Dendritic cell treated with granulocyte-macrophage colony-stimulating factor and Interleukin-4, amounts not matched to agents 40 ng/mL and 50 ng/mL, for 4 days (primary cell): ENCODE measurements at regions not wholly inside any gene's neighbourhood (a gene's known extent, or its start where the extent isn't known, plus 50 kb on each side); places are given as distances from the start of the nearest gene placed in this dataset.

Source experiments
- H3K27ac Mint-ChIP-seq: one replicate; pipeline ENCODE4 v1.8.0; 2022; ENCODE audit warnings: mild to moderate bottlenecking, mixed read lengths
- H3K27me3 Mint-ChIP-seq: one replicate; pipeline ENCODE4 v1.8.0; 2022; ENCODE audit warnings: mild to moderate bottlenecking, mixed read lengths
- H3K36me3 Mint-ChIP-seq: one replicate; pipeline ENCODE4 v1.8.0; 2022; ENCODE audit warnings: low read depth, mixed read lengths
- H3K4me1 Mint-ChIP-seq: one replicate; pipeline ENCODE4 v1.8.0; 2022; ENCODE audit warnings: low read depth, mixed read lengths
- H3K4me3 Mint-ChIP-seq: one replicate; pipeline ENCODE4 v1.8.0; 2022; ENCODE audit warnings: mild to moderate bottlenecking, moderate library complexity, mixed read lengths
- H3K9me3 Mint-ChIP-seq: one replicate; pipeline ENCODE4 v1.8.0; 2022; ENCODE audit warnings: mixed read lengths
- intact Hi-C: fragments of 100-400 bp; cut with micrococcal nuclease; formaldehyde crosslinking; loops from one replicate; pipeline ENCODE4 v1.15.0; 2022

- Mint-ChIP-seq H3K27ac (no peak overlapping the region), H3K27me3 (peaks cover 7% of the 10 kb centered on the region), H3K4me1 (no peaks in the 10 kb centered on the region), H3K4me3 (no peak overlapping the region), H3K9me3 (no peaks in the 10 kb centered on the region), H3K36me3 (no peaks in the 10 kb centered on the region)
- intact Hi-C loops: no loop called here
Measured at GRCh38 chr1:38101037-38101785, 54.6 kb upstream of the POU3F1 start.

- Mint-ChIP-seq H3K4me3 (no peak overlapping the region), H3K27me3 (peaks cover 15% of the 10 kb centered on the region), H3K9me3 (no peaks in the 10 kb centered on the region), H3K4me1 (no peaks in the 10 kb centered on the region), H3K36me3 (no peaks in the 10 kb centered on the region), H3K27ac (no peak overlapping the region)
- intact Hi-C loops: no loop called here
Measured at GRCh38 chr1:38098101-38098847, 51.7 kb upstream of the POU3F1 start.

- no peak overlapping the region for H3K4me3 Mint-ChIP-seq
- H3K9me3 Mint-ChIP-seq: no peaks in the 10 kb centered on the region
Measured at GRCh38 chr1:38097284-38097898, 50.8 kb upstream of the POU3F1 start.

More at GRCh38 chr1:38097284-38097898, 50.8 kb upstream of the POU3F1 start:
- Mint-ChIP-seq H3K27me3 (peaks cover 16% of the 10 kb centered on the region), H3K4me1 (no peaks in the 10 kb centered on the region), H3K36me3 (no peaks in the 10 kb centered on the region), H3K27ac (no peak overlapping the region)
- intact Hi-C loops: no loop called here
